Neural cell (in vitro differentiated cells): ENCODE measurements at regions not wholly inside any gene's neighbourhood (a gene's known extent, or its start where the extent isn't known, plus 50 kb on each side); places are given as distances from the start of the nearest gene placed in this dataset.

Experiments used
- H2AFZ ChIP-seq: fragments of 200-600, 300-800 bp; sonication (generic), shearing (Covaris generic); 2 replicates; pipeline ENCODE4 v1.6.0; 2014; ENCODE audit warnings: low read depth, mild to moderate bottlenecking, antibody characterized with exemption, low read length, moderate library complexity
- H3F3A ChIP-seq: fragments of 200-600 bp; shearing (Covaris generic); 2 replicates; pipeline ENCODE4 v1.6.1; 2016; ENCODE audit warnings: mild to moderate bottlenecking, moderate library complexity, mixed read lengths, antibody characterized with exemption, low read length; ENCODE audit not compliant: insufficient read depth, poor library complexity, severe bottlenecking
- H3K27ac ChIP-seq: fragments of 200-600, 300-800 bp; sonication (generic), shearing (Covaris generic); 2 replicates; pipeline ENCODE4 v1.5.1; 2014; ENCODE audit warnings: mild to moderate bottlenecking, low read length, moderate library complexity
- H3K27me3 ChIP-seq: fragments of 300-800, 200-600 bp; sonication (generic), shearing (Covaris generic); 2 replicates; pipeline ENCODE4 v1.6.0; 2014; ENCODE audit warnings: mild to moderate bottlenecking, low read depth, low read length, moderate library complexity; ENCODE audit not compliant: insufficient read depth
- H3K36me3 ChIP-seq: fragments of 300-800, 200-600 bp; sonication (generic), shearing (Covaris generic); 2 replicates; pipeline ENCODE4 v1.5.1; 2014; ENCODE audit warnings: mild to moderate bottlenecking, antibody characterized with exemption, low read length, moderate library complexity; ENCODE audit not compliant: insufficient read depth
- H3K4me2 ChIP-seq: fragments of 300-800, 200-600 bp; sonication (generic), shearing (Covaris generic); 2 replicates; pipeline ENCODE4 v1.6.0; 2014; ENCODE audit warnings: mild to moderate bottlenecking, low read length
- H3K4me3 ChIP-seq: fragments of 300-800, 200-600 bp; sonication (generic), shearing (Covaris generic); 2 replicates; pipeline ENCODE4 v1.5.1; 2014; ENCODE audit warnings: mild to moderate bottlenecking, low read length, moderate library complexity
- H3K79me2 ChIP-seq: fragments of 200-600 bp; shearing (Covaris generic); replicated peaks from 2 replicates; pipeline ENCODE4 v1.6.0; 2014; ENCODE audit warnings: mild to moderate bottlenecking, low read length, moderate library complexity; ENCODE audit not compliant: insufficient read depth
- H3K9ac ChIP-seq: fragments of 300-800, 200-600 bp; sonication (generic), shearing (Covaris generic); 2 replicates; pipeline ENCODE4 v1.6.1; 2016; ENCODE audit warnings: mild to moderate bottlenecking, low read length, mixed read lengths
- H3K9me2 ChIP-seq: fragments of 200-600 bp; shearing (Covaris generic); 2 replicates; pipeline ENCODE4 v1.6.1; 2016; ENCODE audit warnings: mild to moderate bottlenecking, low read length, mixed read lengths; ENCODE audit not compliant: insufficient read depth
- H3K9me3 ChIP-seq: fragments of 200-600, 300-800 bp; sonication (generic), shearing (Covaris generic); 2 replicates; pipeline ENCODE4 v1.6.1; 2016; ENCODE audit warnings: mild to moderate bottlenecking, mixed run types, low read length, moderate library complexity, mixed read lengths
- H4K20me1 ChIP-seq: fragments of 200-600 bp; shearing (Covaris generic); 2 replicates; pipeline ENCODE4 v1.6.1; 2016; ENCODE audit warnings: mild to moderate bottlenecking, mixed run types; ENCODE audit not compliant: insufficient read depth
- EP300 ChIP-seq: fragments of 450-650 bp; conservative IDR thresholded peaks from 2 replicates; pipeline ENCODE4 v1.6.1; 2014; ENCODE audit warnings: antibody characterized with exemption, mild to moderate bottlenecking, moderate library complexity; ENCODE audit not compliant: poor library complexity, severe bottlenecking
- EZH2 ChIP-seq: fragments of 200-600, 300-800 bp; shearing (Covaris generic), sonication (generic); IDR thresholded peaks from 2 replicates; pipeline ENCODE4 v1.6.1; 2014; ENCODE audit warnings: antibody characterized with exemption, low read length, borderline replicate concordance, mild to moderate bottlenecking; ENCODE audit not compliant: insufficient read depth, poor library complexity, severe bottlenecking
- MXI1 ChIP-seq: fragments of 450-650 bp; conservative IDR thresholded peaks from 2 replicates; pipeline ENCODE4 v1.6.1; 2014; ENCODE audit warnings: antibody characterized with exemption, mild to moderate bottlenecking; ENCODE audit not compliant: poor library complexity, severe bottlenecking
- POLR2AphosphoS5 ChIP-seq: IDR thresholded peaks from 2 replicates; pipeline ENCODE4 v1.6.1; 2012
- RAD21 ChIP-seq: fragments of 450-650 bp; conservative IDR thresholded peaks from 2 replicates; pipeline ENCODE4 v1.6.1; 2014; ENCODE audit warnings: antibody characterized with exemption, mild to moderate bottlenecking, moderate library complexity
- SMC3 ChIP-seq: fragments of 450-650 bp; conservative IDR thresholded peaks from 2 replicates; pipeline ENCODE4 v1.6.1; 2014; ENCODE audit warnings: antibody characterized with exemption, mild to moderate bottlenecking, moderate library complexity; ENCODE audit not compliant: poor library complexity
- TAF1 ChIP-seq: IDR thresholded peaks from 2 replicates; pipeline ENCODE4 v1.6.1; 2012; ENCODE audit warnings: low read depth
- TF ChIP-seq, protein P1 (sequence below): IDR thresholded peaks from 2 replicates; pipeline ENCODE4 v1.6.1; 2012; ENCODE audit warnings: borderline replicate concordance
- TF ChIP-seq, protein P2 (sequence below): fragments of 450-650 bp; IDR thresholded peaks from 2 replicates; pipeline ENCODE4 v1.5.1; 2014; ENCODE audit warnings: antibody characterized with exemption, mild to moderate bottlenecking, moderate library complexity; ENCODE audit not compliant: poor library complexity, severe bottlenecking

DNA sequence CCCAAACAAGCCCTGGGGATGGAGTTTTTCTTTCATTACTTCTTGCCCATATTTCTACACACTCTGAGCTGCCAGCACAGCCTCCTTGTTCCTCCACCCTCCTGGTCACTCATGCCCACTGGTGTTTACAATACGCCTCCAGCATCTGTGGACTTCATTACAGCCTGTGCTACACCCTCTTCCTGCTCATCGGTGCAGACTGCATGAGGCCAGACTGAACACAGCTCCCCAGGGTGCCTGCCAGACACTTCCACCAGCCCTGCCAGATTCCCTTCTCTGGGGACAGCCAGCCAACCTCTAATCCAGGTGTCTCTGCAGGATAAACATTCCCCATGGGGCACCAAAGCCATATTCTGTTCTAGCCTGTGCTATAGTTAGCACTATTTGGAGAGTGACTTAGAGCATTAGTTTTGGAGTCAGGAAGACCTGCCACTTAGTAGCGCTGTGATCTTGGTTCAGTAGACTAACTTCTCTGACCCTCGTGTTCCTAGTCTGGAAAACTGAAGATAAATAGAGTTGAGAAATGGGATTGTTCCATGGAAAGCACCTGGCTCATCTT lies 163.8 kb upstream of the KLF4 start:
- Histone ChIP-seq H3K9me2 (no peaks in the 10 kb centered on the region), H3K36me3 (no peaks in the 10 kb centered on the region), H2AFZ (no peak overlapping the region), H3K79me2 (no peaks in the 10 kb centered on the region), H3K27ac (no peak overlapping the region), H3K4me2 (no peak overlapping the region), H4K20me1 (no peaks in the 10 kb centered on the region), H3K4me3 (no peak overlapping the region), H3K27me3 (no peaks in the 10 kb centered on the region), H3F3A (no peaks in the 10 kb centered on the region), H3K9ac (no peak overlapping the region), H3K9me3 (no peaks in the 10 kb centered on the region)
- no peak for TF ChIP-seq SMC3
- TF ChIP-seq TAF1, result no peak
- TF ChIP-seq, protein P1, sequence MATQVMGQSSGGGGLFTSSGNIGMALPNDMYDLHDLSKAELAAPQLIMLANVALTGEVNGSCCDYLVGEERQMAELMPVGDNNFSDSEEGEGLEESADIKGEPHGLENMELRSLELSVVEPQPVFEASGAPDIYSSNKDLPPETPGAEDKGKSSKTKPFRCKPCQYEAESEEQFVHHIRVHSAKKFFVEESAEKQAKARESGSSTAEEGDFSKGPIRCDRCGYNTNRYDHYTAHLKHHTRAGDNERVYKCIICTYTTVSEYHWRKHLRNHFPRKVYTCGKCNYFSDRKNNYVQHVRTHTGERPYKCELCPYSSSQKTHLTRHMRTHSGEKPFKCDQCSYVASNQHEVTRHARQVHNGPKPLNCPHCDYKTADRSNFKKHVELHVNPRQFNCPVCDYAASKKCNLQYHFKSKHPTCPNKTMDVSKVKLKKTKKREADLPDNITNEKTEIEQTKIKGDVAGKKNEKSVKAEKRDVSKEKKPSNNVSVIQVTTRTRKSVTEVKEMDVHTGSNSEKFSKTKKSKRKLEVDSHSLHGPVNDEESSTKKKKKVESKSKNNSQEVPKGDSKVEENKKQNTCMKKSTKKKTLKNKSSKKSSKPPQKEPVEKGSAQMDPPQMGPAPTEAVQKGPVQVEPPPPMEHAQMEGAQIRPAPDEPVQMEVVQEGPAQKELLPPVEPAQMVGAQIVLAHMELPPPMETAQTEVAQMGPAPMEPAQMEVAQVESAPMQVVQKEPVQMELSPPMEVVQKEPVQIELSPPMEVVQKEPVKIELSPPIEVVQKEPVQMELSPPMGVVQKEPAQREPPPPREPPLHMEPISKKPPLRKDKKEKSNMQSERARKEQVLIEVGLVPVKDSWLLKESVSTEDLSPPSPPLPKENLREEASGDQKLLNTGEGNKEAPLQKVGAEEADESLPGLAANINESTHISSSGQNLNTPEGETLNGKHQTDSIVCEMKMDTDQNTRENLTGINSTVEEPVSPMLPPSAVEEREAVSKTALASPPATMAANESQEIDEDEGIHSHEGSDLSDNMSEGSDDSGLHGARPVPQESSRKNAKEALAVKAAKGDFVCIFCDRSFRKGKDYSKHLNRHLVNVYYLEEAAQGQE, result no peak
- TF ChIP-seq POLR2AphosphoS5, result no peak

DNA sequence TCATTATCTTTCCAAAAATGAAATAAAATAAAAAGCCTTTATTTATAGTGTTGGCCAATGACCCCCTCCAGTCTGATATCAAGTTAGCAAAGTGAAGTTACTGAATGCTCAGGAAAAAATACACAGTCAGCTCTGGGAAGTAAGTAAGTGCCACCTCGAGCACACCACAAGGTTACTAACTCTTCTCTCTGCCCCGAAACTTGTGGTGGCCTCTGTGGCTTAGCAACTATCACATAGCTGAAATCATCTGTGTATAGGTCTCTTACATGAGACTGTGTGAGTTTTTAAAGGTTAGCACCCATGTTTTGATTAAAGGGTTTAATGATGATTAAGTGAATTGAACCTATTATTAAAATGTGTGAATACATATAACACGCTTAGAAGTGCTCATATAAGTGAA lies 161.4 kb upstream of the KLF4 start:
- Histone ChIP-seq H3K79me2 (no peaks in the 10 kb centered on the region), H3F3A (no peaks in the 10 kb centered on the region), H3K4me2 (no peak overlapping the region), H3K9me2 (no peaks in the 10 kb centered on the region), H3K4me3 (no peak overlapping the region), H3K36me3 (no peaks in the 10 kb centered on the region), H3K27me3 (no peaks in the 10 kb centered on the region), H3K9me3 (no peaks in the 10 kb centered on the region), H3K9ac (no peak overlapping the region), H2AFZ (no peak overlapping the region), H4K20me1 (no peaks in the 10 kb centered on the region), H3K27ac (no peak overlapping the region)
- TF ChIP-seq POLR2AphosphoS5 (no peak), RAD21 (no peak), MXI1 (no peak)

DNA sequence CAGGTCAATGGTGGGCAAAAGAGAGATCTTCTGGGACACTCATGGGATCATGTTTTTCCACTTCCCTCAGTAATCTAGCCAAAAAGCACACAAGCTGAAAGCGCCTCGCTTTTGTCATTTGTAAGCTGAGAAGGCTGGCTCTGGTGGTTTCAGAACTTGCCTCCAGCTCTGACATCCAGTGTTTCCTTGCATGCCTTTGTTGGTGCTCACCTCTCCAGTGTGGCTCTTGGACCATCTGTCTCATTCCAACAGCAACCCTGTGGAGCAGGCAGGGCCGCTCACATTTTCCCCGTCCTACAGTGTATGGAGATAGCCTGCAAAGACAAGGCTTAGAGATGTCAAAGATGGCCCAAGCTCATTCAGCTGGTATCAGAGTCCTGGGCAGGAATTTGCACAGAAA lies 160.8 kb upstream of the KLF4 start:
- no peaks in the 10 kb centered on the region for H3F3A ChIP-seq
- H3K27ac ChIP-seq, result no peak overlapping the region
- H3K9ac ChIP-seq, result no peak overlapping the region
- no peak overlapping the region for H3K4me3 ChIP-seq
- H3K36me3 ChIP-seq, result no peaks in the 10 kb centered on the region
- H3K9me2 ChIP-seq, result no peaks in the 10 kb centered on the region
- no peak overlapping the region for H3K4me2 ChIP-seq
- H3K9me3 ChIP-seq, result no peaks in the 10 kb centered on the region
- H2AFZ ChIP-seq, result no peak overlapping the region
- no peaks in the 10 kb centered on the region for H3K79me2 ChIP-seq
- H4K20me1 ChIP-seq, result no peaks in the 10 kb centered on the region
- TF ChIP-seq TAF1 (no peak), EZH2 (no peak), EP300 (no peak), SMC3 (no peak), MXI1 (no peak), POLR2AphosphoS5 (no peak)
- TF ChIP-seq, protein P2, sequence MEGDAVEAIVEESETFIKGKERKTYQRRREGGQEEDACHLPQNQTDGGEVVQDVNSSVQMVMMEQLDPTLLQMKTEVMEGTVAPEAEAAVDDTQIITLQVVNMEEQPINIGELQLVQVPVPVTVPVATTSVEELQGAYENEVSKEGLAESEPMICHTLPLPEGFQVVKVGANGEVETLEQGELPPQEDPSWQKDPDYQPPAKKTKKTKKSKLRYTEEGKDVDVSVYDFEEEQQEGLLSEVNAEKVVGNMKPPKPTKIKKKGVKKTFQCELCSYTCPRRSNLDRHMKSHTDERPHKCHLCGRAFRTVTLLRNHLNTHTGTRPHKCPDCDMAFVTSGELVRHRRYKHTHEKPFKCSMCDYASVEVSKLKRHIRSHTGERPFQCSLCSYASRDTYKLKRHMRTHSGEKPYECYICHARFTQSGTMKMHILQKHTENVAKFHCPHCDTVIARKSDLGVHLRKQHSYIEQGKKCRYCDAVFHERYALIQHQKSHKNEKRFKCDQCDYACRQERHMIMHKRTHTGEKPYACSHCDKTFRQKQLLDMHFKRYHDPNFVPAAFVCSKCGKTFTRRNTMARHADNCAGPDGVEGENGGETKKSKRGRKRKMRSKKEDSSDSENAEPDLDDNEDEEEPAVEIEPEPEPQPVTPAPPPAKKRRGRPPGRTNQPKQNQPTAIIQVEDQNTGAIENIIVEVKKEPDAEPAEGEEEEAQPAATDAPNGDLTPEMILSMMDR, result no peak
- H3K27me3 ChIP-seq, result no peaks in the 10 kb centered on the region
